ENCODE measurements at regions not wholly inside any gene's neighbourhood (a gene's known extent, or its start where the extent isn't known, plus 50 kb on each side); places are given as distances from the start of the nearest gene placed in this dataset.

GRCh38 chr1:69320757-69321211, 246.9 kb upstream of the LRRC7 start:
- TF ChIP-seq CTCF (IDR thresholded peaks at IDR 0.05) = no peak

- no peak for TF ChIP-seq CTCF (IDR thresholded peaks at IDR 0.05)
Measured at GRCh38 chr1:69321311-69321710, 246.4 kb upstream of the LRRC7 start.

GRCh38 chr1:69328186-69328585, 239.5 kb upstream of the LRRC7 start:
- no peak for TF ChIP-seq CTCF (IDR thresholded peaks at IDR 0.05)

- no peak for TF ChIP-seq CTCF (IDR thresholded peaks at IDR 0.05)
Measured at GRCh38 chr1:69363236-69363635, 204.5 kb upstream of the LRRC7 start.

- TF ChIP-seq CTCF (IDR thresholded peaks at IDR 0.05) = no peak
Measured at GRCh38 chr1:69373520-69373919, 194.2 kb upstream of the LRRC7 start.

GRCh38 chr1:69376408-69376807, 191.3 kb upstream of the LRRC7 start:
- no peak for TF ChIP-seq CTCF (IDR thresholded peaks at IDR 0.05)

- no peak for TF ChIP-seq CTCF (IDR thresholded peaks at IDR 0.05)
Measured at GRCh38 chr1:69377507-69377906, 190.2 kb upstream of the LRRC7 start.

GRCh38 chr1:69388044-69388443, 179.7 kb upstream of the LRRC7 start:
- TF ChIP-seq CTCF (IDR thresholded peaks at IDR 0.05) = no peak
